GM18499 (cell line): ENCODE measurements at regions not wholly inside any gene's neighbourhood (a gene's known extent, or its start where the extent isn't known, plus 50 kb on each side); places are given as distances from the start of the nearest gene placed in this dataset.

ENCODE experiments used
- ATAC-seq: cut with Tn5 transposase; IDR thresholded peaks from one replicate; pipeline ENCODE4 v1.9.1; 2021; ENCODE audit warnings: moderate number of reproducible peaks; ENCODE audit not compliant: insufficient read depth, unreplicated experiment

GRCh38 chr13:33454844-33455705 lies 169.5 kb upstream of the STARD13 start:
- no peak for ATAC-seq

- ATAC-seq, result no peak
These were observed 174.1 kb upstream of the STARD13 start for GRCh38 chr13:33459702-33460101.

GRCh38 chr13:33462109-33462508 lies 176.6 kb upstream of the STARD13 start:
- no peak for ATAC-seq

GRCh38 chr13:33464345-33464744 lies 178.8 kb upstream of the STARD13 start:
- ATAC-seq, result no peak

GRCh38 chr13:33466262-33466661 lies 180.7 kb upstream of the STARD13 start:
- ATAC-seq, result no peak

- no peak for ATAC-seq
These were observed 182.0 kb upstream of the STARD13 start for GRCh38 chr13:33467556-33467955.

- ATAC-seq, result no peak
These were observed 185.6 kb upstream of the STARD13 start for GRCh38 chr13:33471204-33471603.

- no peak for ATAC-seq
These were observed 186.9 kb upstream of the STARD13 start for GRCh38 chr13:33472446-33472845.

- ATAC-seq, result no peak
These were observed 193.6 kb upstream of the STARD13 start for GRCh38 chr13:33479105-33479504.

- ATAC-seq, result no peak
These were observed 195.0 kb upstream of the STARD13 start for GRCh38 chr13:33480561-33480960.

- ATAC-seq, result no peak
These were observed 197.9 kb upstream of the STARD13 start for GRCh38 chr13:33483471-33483870.

- ATAC-seq, result no peak
These were observed 199.7 kb upstream of the STARD13 start for GRCh38 chr13:33485247-33485646.

GRCh38 chr13:33487575-33488243 lies 202.2 kb upstream of the STARD13 start:
- ATAC-seq, result no peak

- ATAC-seq, result no peak
These were observed 204.0 kb upstream of the STARD13 start for GRCh38 chr13:33489563-33489962.

- ATAC-seq, result no peak
These were observed 205.1 kb upstream of the STARD13 start for GRCh38 chr13:33490461-33491327.

- no peak for ATAC-seq
These were observed 208.3 kb upstream of the STARD13 start for GRCh38 chr13:33493672-33494365.

- no peak for ATAC-seq
These were observed 209.1 kb upstream of the STARD13 start for GRCh38 chr13:33494596-33495204.

GRCh38 chr13:33496336-33496735 lies 210.8 kb upstream of the STARD13 start:
- ATAC-seq, result no peak

GRCh38 chr13:33497146-33497845 lies 211.7 kb upstream of the STARD13 start:
- ATAC-seq, result no peak
